Smooth muscle cell (in vitro differentiated cells): ENCODE measurements at regions not wholly inside any gene's neighbourhood (a gene's known extent, or its start where the extent isn't known, plus 50 kb on each side); places are given as distances from the start of the nearest gene placed in this dataset.

Experiments used
- DNase-seq: peaks from one replicate; lab custom pipeline; 2025; ENCODE audit not compliant: unreplicated experiment; lab: John Stamatoyannopoulos, UW
- H2AFZ ChIP-seq: fragments of 200-600 bp; sonication (generic); 2 replicates; pipeline ENCODE4 v1.6.0; 2016; ENCODE audit warnings: antibody characterized with exemption, low read depth, mild to moderate bottlenecking
- H3F3A ChIP-seq: fragments of 200-600 bp; sonication (generic); 2 replicates; pipeline ENCODE4 v1.6.0; 2017; ENCODE audit warnings: antibody characterized with exemption, low read depth
- H3K27ac ChIP-seq: fragments of 200-600 bp; sonication (generic); 2 replicates; pipeline ENCODE4 v1.5.1; 2016; ENCODE audit warnings: low read depth, mild to moderate bottlenecking
- H3K27me3 ChIP-seq: fragments of 200-600 bp; sonication (generic); 2 replicates; pipeline ENCODE4 v1.6.1; 2016; ENCODE audit warnings: low read depth, mild to moderate bottlenecking
- H3K36me3 ChIP-seq: fragments of 200-600 bp; sonication (generic); 2 replicates; pipeline ENCODE4 v1.5.1; 2016; ENCODE audit warnings: low read depth
- H3K4me1 ChIP-seq: fragments of 200-600 bp; sonication (generic); 2 replicates; pipeline ENCODE4 v1.5.1; 2016; ENCODE audit warnings: low read depth
- H3K4me2 ChIP-seq: fragments of 200-600 bp; sonication (generic); 2 replicates; pipeline ENCODE4 v1.6.0; 2016; ENCODE audit warnings: mild to moderate bottlenecking
- H3K4me3 ChIP-seq: fragments of 200-600 bp; sonication (generic); 2 replicates; pipeline ENCODE4 v1.5.1; 2016; ENCODE audit warnings: mild to moderate bottlenecking
- H3K79me2 ChIP-seq: fragments of 200-600 bp; sonication (generic); 2 replicates; pipeline ENCODE4 v1.6.0; 2016; ENCODE audit warnings: low read depth, mild to moderate bottlenecking
- H3K9ac ChIP-seq: fragments of 200-600 bp; sonication (generic); 2 replicates; pipeline ENCODE4 v1.6.0; 2016; ENCODE audit warnings: low read depth
- H3K9me3 ChIP-seq: fragments of 200-600 bp; sonication (generic); replicated peaks from 2 replicates; pipeline ENCODE4 v1.5.1; 2016; ENCODE audit warnings: low read depth
- H4K20me1 ChIP-seq: fragments of 200-600 bp; sonication (generic); 2 replicates; pipeline ENCODE4 v1.6.0; 2016; ENCODE audit warnings: low read depth
- CTCF ChIP-seq: fragments of 200-600 bp; sonication (generic); IDR thresholded peaks from 2 replicates; pipeline ENCODE4 v1.5.1; 2017; ENCODE audit warnings: borderline replicate concordance, mild to moderate bottlenecking, antibody characterized with exemption; ENCODE audit not compliant: insufficient read depth, poor library complexity, severe bottlenecking
- WGBS: methylation state at CpG from one replicate; pipeline ENCODE4 v1.1.7; 2016; ENCODE audit warnings: low lambda C conversion rate; 5-methylcytosine and 5-hydroxymethylcytosine counted together

- Histone ChIP-seq H2AFZ (no peak overlapping the region), H3K4me1 (no peaks in the 10 kb centered on the region), H3K9me3 (no peaks in the 10 kb centered on the region), H4K20me1 (no peaks in the 10 kb centered on the region), H3K4me2 (no peak overlapping the region), H3K9ac (no peak overlapping the region), H3K27ac (no peak overlapping the region), H3K79me2 (no peaks in the 10 kb centered on the region), H3K36me3 (no peaks in the 10 kb centered on the region), H3F3A (no peaks in the 10 kb centered on the region), H3K4me3 (no peak overlapping the region), H3K27me3 (no peaks in the 10 kb centered on the region)
- TF ChIP-seq CTCF, result no peak
- no peak for DNase-seq
These were observed 372.0 kb upstream of the GATB start for GRCh38 chr4:152132776-152133175.

GRCh38 chr4:152128356-152128755 lies 367.5 kb upstream of the GATB start:
- Histone ChIP-seq H3K27ac (no peak overlapping the region), H3K4me1 (no peaks in the 10 kb centered on the region), H3K27me3 (no peaks in the 10 kb centered on the region), H3K9me3 (no peaks in the 10 kb centered on the region), H4K20me1 (no peaks in the 10 kb centered on the region), H3K4me2 (no peak overlapping the region), H2AFZ (no peak overlapping the region), H3F3A (no peaks in the 10 kb centered on the region), H3K4me3 (no peak overlapping the region), H3K79me2 (no peaks in the 10 kb centered on the region), H3K9ac (no peak overlapping the region), H3K36me3 (no peaks in the 10 kb centered on the region)
- TF ChIP-seq CTCF, result no peak
- 65% methylated on average over 1 of the region's 1 CpG for WGBS
- DNase-seq, result no peak

GRCh38 chr4:152126238-152126637 lies 365.4 kb upstream of the GATB start:
- no peaks in the 10 kb centered on the region for H3K36me3 ChIP-seq
- no peaks in the 10 kb centered on the region for H3K9me3 ChIP-seq
- no peak for TF ChIP-seq CTCF
- H3K9ac ChIP-seq, result no peak overlapping the region
- 91% methylated on average over 2 of the region's 2 CpGs for WGBS
- H3F3A ChIP-seq, result no peaks in the 10 kb centered on the region
- H4K20me1 ChIP-seq, result no peaks in the 10 kb centered on the region
- no peak overlapping the region for H3K27ac ChIP-seq
- H3K27me3 ChIP-seq, result no peaks in the 10 kb centered on the region
- H3K79me2 ChIP-seq, result no peaks in the 10 kb centered on the region
- DNase-seq, result no peak
- H3K4me2 ChIP-seq, result no peak overlapping the region
- H2AFZ ChIP-seq, result no peak overlapping the region
- no peak overlapping the region for H3K4me3 ChIP-seq
- H3K4me1 ChIP-seq, result no peaks in the 10 kb centered on the region

- Histone ChIP-seq H3K27me3 (peaks cover 10% of the 10 kb centered on the region), H2AFZ (no peak overlapping the region), H3K9me3 (no peaks in the 10 kb centered on the region), H3K27ac (no peak overlapping the region), H3K9ac (no peak overlapping the region), H3K79me2 (no peaks in the 10 kb centered on the region), H3K4me2 (no peak overlapping the region), H4K20me1 (no peaks in the 10 kb centered on the region), H3K4me3 (no peak overlapping the region), H3F3A (no peaks in the 10 kb centered on the region), H3K36me3 (no peaks in the 10 kb centered on the region), H3K4me1 (no peaks in the 10 kb centered on the region)
- WGBS, result 73% methylated on average over 12 of the region's 12 CpGs
- TF ChIP-seq CTCF, result no peak
- DNase-seq, result no peak
These were observed 358.2 kb upstream of the GATB start for GRCh38 chr4:152118819-152119553.
